WTC11 (cell line): ENCODE measurements at regions not wholly inside any gene's neighbourhood (a gene's known extent, or its start where the extent isn't known, plus 50 kb on each side); places are given as distances from the start of the nearest gene placed in this dataset.

Experiments
- ATAC-seq: fragments of 200-7000 bp; cut with Tn5 transposase; 2 replicates; pipeline ENCODE4 v1.10.0; 2021; ENCODE audit warnings: mild to moderate bottlenecking, moderate library complexity
- CTCF ChIA-PET: fragments of 300-600 bp; sonication (Branson Sonifier 250); formaldehyde crosslinking; loops from one replicate; lab custom pipeline; 2021; ENCODE audit warnings: antibody characterized with exemption; lab: Charles Lee
- POLR2A ChIA-PET: fragments of 350-600 bp; sonication (Branson Sonifier 250); formaldehyde crosslinking; loops from one replicate; lab custom pipeline; 2021; ENCODE audit warnings: antibody characterized with exemption; lab: Charles Lee
- DNase-seq: peaks from one replicate; pipeline ENCODE4 v3.0.0; 2021; ENCODE audit warnings: low spot score
- H3K27ac Mint-ChIP-seq: 2 replicates; pipeline ENCODE4 v1.8.0; 2021; ENCODE audit warnings: mixed read lengths
- H3K27me3 Mint-ChIP-seq: 2 replicates; pipeline ENCODE4 v1.8.0; 2021; ENCODE audit warnings: low read depth, mild to moderate bottlenecking, moderate library complexity, mixed read lengths
- H3K36me3 Mint-ChIP-seq: 2 replicates; pipeline ENCODE4 v1.8.0; 2021; ENCODE audit warnings: mixed read lengths
- H3K4me1 Mint-ChIP-seq: 2 replicates; pipeline ENCODE4 v1.8.0; 2022; ENCODE audit warnings: mixed read lengths
- H3K4me3 Mint-ChIP-seq: 2 replicates; pipeline ENCODE4 v1.8.0; 2021; ENCODE audit warnings: mild to moderate bottlenecking, moderate library complexity, mixed read lengths
- H3K9me3 Mint-ChIP-seq: 2 replicates; pipeline ENCODE4 v1.8.0; 2021; ENCODE audit warnings: mixed read lengths
- ATF1 ChIP-seq: sonication (generic); formaldehyde crosslinking; IDR thresholded peaks from 2 replicates; pipeline ENCODE4 v1.8.1; 2023; ENCODE audit warnings: mild to moderate bottlenecking, moderate library complexity, missing genetic modification reagents
- ELF4 ChIP-seq: sonication (generic); formaldehyde crosslinking; IDR thresholded peaks from 2 replicates; pipeline ENCODE4 v1.8.1; 2022; ENCODE audit warnings: low read depth, mild to moderate bottlenecking, moderate library complexity, missing genetic modification reagents
- EMX1 ChIP-seq: fragments of 250-450 bp; sonication (Bioruptor Pico); IDR thresholded peaks from 2 replicates; pipeline ENCODE4 v1.8.0; 2021; ENCODE audit warnings: mild to moderate bottlenecking
- ESRRA ChIP-seq: sonication (generic); formaldehyde crosslinking; IDR thresholded peaks from 2 replicates; pipeline ENCODE4 v1.8.1; 2022; ENCODE audit warnings: mild to moderate bottlenecking, missing genetic modification reagents, borderline replicate concordance
- FOXK1 ChIP-seq: sonication (generic); formaldehyde crosslinking; IDR thresholded peaks from 2 replicates; pipeline ENCODE4 v1.8.0; 2022; ENCODE audit warnings: mild to moderate bottlenecking, moderate library complexity, missing genetic modification reagents
- FOXP1 ChIP-seq: sonication (generic); formaldehyde crosslinking; IDR thresholded peaks from 2 replicates; pipeline ENCODE4 v1.8.0; 2022; ENCODE audit warnings: missing genetic modification reagents, mild to moderate bottlenecking, moderate library complexity, borderline replicate concordance
- JAZF1 ChIP-seq: fragments of 250-450 bp; sonication (Bioruptor Pico); IDR thresholded peaks from 2 replicates; pipeline ENCODE4 v1.9.0; 2021; ENCODE audit warnings: moderate library complexity, mild to moderate bottlenecking, inconsistent platforms
- KAT7 ChIP-seq: sonication (generic); formaldehyde crosslinking; IDR thresholded peaks from 2 replicates; pipeline ENCODE4 v1.8.1; 2023; ENCODE audit warnings: missing genetic modification reagents, mild to moderate bottlenecking, borderline replicate concordance
- NFATC4 ChIP-seq: fragments of 250-450 bp; sonication (Bioruptor Pico); IDR thresholded peaks from 2 replicates; pipeline ENCODE4 v1.9.0; 2021; ENCODE audit warnings: mild to moderate bottlenecking
- NFE2L1 ChIP-seq: sonication (generic); formaldehyde crosslinking; IDR thresholded peaks from 2 replicates; pipeline ENCODE4 v1.8.1; 2023; ENCODE audit warnings: missing genetic modification reagents
- NR2C2 ChIP-seq: sonication (generic); formaldehyde crosslinking; IDR thresholded peaks from 2 replicates; pipeline ENCODE4 v1.8.0; 2022; ENCODE audit warnings: mild to moderate bottlenecking, missing genetic modification reagents
- OVOL2 ChIP-seq: fragments of 250-450 bp; sonication (Bioruptor Pico); IDR thresholded peaks from 2 replicates; pipeline ENCODE4 v1.9.0; 2021; ENCODE audit warnings: mild to moderate bottlenecking, borderline replicate concordance
- PRRX2 ChIP-seq: fragments of 250-450 bp; sonication (Bioruptor Pico); IDR thresholded peaks from 2 replicates; pipeline ENCODE4 v1.8.0; 2021; ENCODE audit warnings: mild to moderate bottlenecking
- RELA ChIP-seq: sonication (generic); formaldehyde crosslinking; IDR thresholded peaks from 2 replicates; pipeline ENCODE4 v1.8.1; 2022; ENCODE audit warnings: missing genetic modification reagents, mild to moderate bottlenecking, borderline replicate concordance
- RORB ChIP-seq: fragments of 250-450 bp; sonication (Bioruptor Pico); IDR thresholded peaks from 2 replicates; pipeline ENCODE4 v1.9.0; 2021; ENCODE audit warnings: mild to moderate bottlenecking
- SMAD3 ChIP-seq: sonication (generic); formaldehyde crosslinking; IDR thresholded peaks from 2 replicates; pipeline ENCODE4 v1.8.0; 2022; ENCODE audit warnings: missing genetic modification reagents, mild to moderate bottlenecking, borderline replicate concordance
- SMAD4 ChIP-seq: sonication (generic); formaldehyde crosslinking; IDR thresholded peaks from 2 replicates; pipeline ENCODE4 v1.8.0; 2022; ENCODE audit warnings: mild to moderate bottlenecking, missing genetic modification reagents
- TCF7 ChIP-seq: sonication (generic); formaldehyde crosslinking; IDR thresholded peaks from 2 replicates; pipeline ENCODE4 v1.8.0; 2022; ENCODE audit warnings: mild to moderate bottlenecking, low read depth, missing genetic modification reagents, moderate library complexity
- TP53 ChIP-seq: sonication (generic); formaldehyde crosslinking; IDR thresholded peaks from 2 replicates; pipeline ENCODE4 v1.8.1; 2023; ENCODE audit warnings: mild to moderate bottlenecking, missing genetic modification reagents
- ZBTB21 ChIP-seq: sonication (generic); formaldehyde crosslinking; IDR thresholded peaks from 2 replicates; pipeline ENCODE4 v1.8.1; 2023; ENCODE audit warnings: mild to moderate bottlenecking, missing genetic modification reagents, borderline replicate concordance
- ZNF121 ChIP-seq: sonication (generic); formaldehyde crosslinking; IDR thresholded peaks from 2 replicates; pipeline ENCODE4 v1.8.0; 2023; ENCODE audit warnings: missing genetic modification reagents
- ZNF232 ChIP-seq: sonication (generic); formaldehyde crosslinking; IDR thresholded peaks from 2 replicates; pipeline ENCODE4 v1.8.0; 2022; ENCODE audit warnings: mild to moderate bottlenecking, missing genetic modification reagents
- ZNF263 ChIP-seq: sonication (generic); formaldehyde crosslinking; IDR thresholded peaks from 2 replicates; pipeline ENCODE4 v1.8.1; 2022; ENCODE audit warnings: low read depth, mild to moderate bottlenecking, moderate library complexity, missing genetic modification reagents
- ZNF671 ChIP-seq: fragments of 250-450 bp; sonication (Bioruptor Pico); IDR thresholded peaks from 2 replicates; pipeline ENCODE4 v1.8.0; 2021; ENCODE audit warnings: mild to moderate bottlenecking
- TF ChIP-seq, protein P1 (sequence below): sonication (generic); formaldehyde crosslinking; IDR thresholded peaks from 2 replicates; pipeline ENCODE4 v1.8.0; 2022; ENCODE audit warnings: mild to moderate bottlenecking, missing genetic modification reagents
- TF ChIP-seq, protein P2 (sequence below): sonication (generic); formaldehyde crosslinking; IDR thresholded peaks from 2 replicates; pipeline ENCODE4 v1.8.1; 2022; ENCODE audit warnings: mild to moderate bottlenecking, moderate library complexity, missing genetic modification reagents
- TF ChIP-seq, protein P3 (sequence below): fragments of 250-450 bp; sonication (Bioruptor Pico); IDR thresholded peaks from 2 replicates; pipeline ENCODE4 v1.9.0; 2021; ENCODE audit warnings: mild to moderate bottlenecking
- TF ChIP-seq, protein P4 (sequence below): sonication (generic); formaldehyde crosslinking; IDR thresholded peaks from 2 replicates; pipeline ENCODE4 v1.8.0; 2022; ENCODE audit warnings: mild to moderate bottlenecking, missing genetic modification reagents
- TF ChIP-seq, protein P5 (sequence below): sonication (generic); formaldehyde crosslinking; IDR thresholded peaks from 2 replicates; pipeline ENCODE4 v1.8.1; 2023; ENCODE audit warnings: mild to moderate bottlenecking, missing genetic modification reagents, borderline replicate concordance
- TF ChIP-seq, protein P6 (sequence below): fragments of 250-450 bp; sonication (Bioruptor Pico); IDR thresholded peaks from 2 replicates; pipeline ENCODE4 v1.8.0; 2021; ENCODE audit warnings: mild to moderate bottlenecking

DNA sequence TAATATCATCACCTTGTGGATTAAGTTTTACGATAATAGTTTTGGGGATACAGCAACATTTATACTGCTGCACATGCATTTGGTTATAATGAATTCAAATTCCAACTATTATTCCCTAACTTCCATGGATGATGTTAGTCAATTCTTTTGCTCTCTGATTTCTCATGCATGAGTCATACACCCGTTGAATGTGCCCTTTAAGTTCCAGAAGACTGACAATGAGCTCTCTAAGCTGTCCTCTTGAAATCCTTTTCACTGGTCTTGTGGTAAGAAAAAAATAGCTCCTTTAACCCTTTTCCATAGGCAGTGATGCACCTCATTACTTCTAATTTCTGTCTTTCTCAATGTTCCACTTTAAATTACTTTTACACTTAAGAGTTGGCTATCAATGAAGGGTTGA is 1095.2 kb upstream of the POU3F4 start:
- Mint-ChIP-seq H3K27ac (no peak overlapping the region), H3K36me3 (no peaks in the 10 kb centered on the region), H3K27me3 (no peaks in the 10 kb centered on the region), H3K4me1 (no peaks in the 10 kb centered on the region), H3K4me3 (no peak overlapping the region), H3K9me3 (no peaks in the 10 kb centered on the region)
- ChIA-PET POLR2A (no interaction called here), CTCF (no interaction called here)
- DNase-seq (no peak), ATAC-seq (no peak)
- no peak for TF ChIP-seq ZBTB21 (CRISPR knock-in tag)
- TF ChIP-seq JAZF1, result no peak
- no peak for TF ChIP-seq ZNF671 (CRISPR knock-in tag)
- TF ChIP-seq OVOL2 (CRISPR knock-in tag), result no peak
- no peak for TF ChIP-seq RORB (CRISPR knock-in tag)
- no peak for TF ChIP-seq FOXK1
- TF ChIP-seq ATF1 (CRISPR knock-in tag), result no peak
- TF ChIP-seq, protein P1, sequence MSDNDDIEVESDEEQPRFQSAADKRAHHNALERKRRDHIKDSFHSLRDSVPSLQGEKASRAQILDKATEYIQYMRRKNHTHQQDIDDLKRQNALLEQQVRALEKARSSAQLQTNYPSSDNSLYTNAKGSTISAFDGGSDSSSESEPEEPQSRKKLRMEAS, result no peak
- TF ChIP-seq, protein P2, sequence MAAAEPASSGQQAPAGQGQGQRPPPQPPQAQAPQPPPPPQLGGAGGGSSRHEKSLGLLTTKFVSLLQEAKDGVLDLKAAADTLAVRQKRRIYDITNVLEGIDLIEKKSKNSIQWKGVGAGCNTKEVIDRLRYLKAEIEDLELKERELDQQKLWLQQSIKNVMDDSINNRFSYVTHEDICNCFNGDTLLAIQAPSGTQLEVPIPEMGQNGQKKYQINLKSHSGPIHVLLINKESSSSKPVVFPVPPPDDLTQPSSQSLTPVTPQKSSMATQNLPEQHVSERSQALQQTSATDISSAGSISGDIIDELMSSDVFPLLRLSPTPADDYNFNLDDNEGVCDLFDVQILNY (CRISPR knock-in tag), result no peak
- no peak for TF ChIP-seq SMAD4 (CRISPR knock-in tag)
- TF ChIP-seq FOXP1 (CRISPR knock-in tag), result no peak
- no peak for TF ChIP-seq NFATC4 (CRISPR knock-in tag)
- TF ChIP-seq EMX1 (CRISPR knock-in tag), result no peak
- no peak for TF ChIP-seq RELA (CRISPR knock-in tag)
- no peak for TF ChIP-seq TP53 (CRISPR knock-in tag)
- no peak for TF ChIP-seq NFE2L1 (CRISPR knock-in tag)
- TF ChIP-seq KAT7 (CRISPR knock-in tag), result no peak
- TF ChIP-seq, protein P3, sequence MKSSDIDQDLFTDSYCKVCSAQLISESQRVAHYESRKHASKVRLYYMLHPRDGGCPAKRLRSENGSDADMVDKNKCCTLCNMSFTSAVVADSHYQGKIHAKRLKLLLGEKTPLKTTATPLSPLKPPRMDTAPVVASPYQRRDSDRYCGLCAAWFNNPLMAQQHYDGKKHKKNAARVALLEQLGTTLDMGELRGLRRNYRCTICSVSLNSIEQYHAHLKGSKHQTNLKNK (CRISPR knock-in tag), result no peak

DNA sequence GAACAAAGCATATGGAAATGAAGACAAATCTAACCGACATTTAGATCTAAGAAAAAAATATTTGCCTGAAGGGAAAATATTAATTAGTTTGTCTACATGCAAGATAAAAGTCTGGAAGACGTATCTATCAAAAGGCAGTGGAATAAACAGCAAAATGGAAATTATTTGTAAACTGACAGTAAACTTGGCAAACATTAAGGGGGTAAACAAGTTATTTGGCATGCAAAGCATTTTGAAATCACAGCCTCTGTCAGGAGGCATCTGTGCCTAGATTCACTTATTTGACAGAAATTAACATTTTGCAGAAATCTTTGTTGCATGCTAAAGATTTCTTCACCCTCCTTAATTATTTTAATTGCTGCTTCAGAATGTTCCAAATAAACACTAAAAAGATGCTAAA is 1065.8 kb upstream of the POU3F4 start:
- no peak for DNase-seq
- CTCF ChIA-PET, result no interaction called here
- Mint-ChIP-seq H3K27me3 (no peaks in the 10 kb centered on the region), H3K27ac (no peak overlapping the region), H3K4me3 (no peak overlapping the region), H3K4me1 (no peaks in the 10 kb centered on the region)
- POLR2A ChIA-PET, result no interaction called here
- ATAC-seq, result no peak
- TF ChIP-seq NR2C2 (CRISPR knock-in tag), result no peak
- TF ChIP-seq, all 79 proteins: peak for 0
- no peaks in the 10 kb centered on the region for H3K9me3 Mint-ChIP-seq
- H3K36me3 Mint-ChIP-seq, result no peaks in the 10 kb centered on the region

DNA sequence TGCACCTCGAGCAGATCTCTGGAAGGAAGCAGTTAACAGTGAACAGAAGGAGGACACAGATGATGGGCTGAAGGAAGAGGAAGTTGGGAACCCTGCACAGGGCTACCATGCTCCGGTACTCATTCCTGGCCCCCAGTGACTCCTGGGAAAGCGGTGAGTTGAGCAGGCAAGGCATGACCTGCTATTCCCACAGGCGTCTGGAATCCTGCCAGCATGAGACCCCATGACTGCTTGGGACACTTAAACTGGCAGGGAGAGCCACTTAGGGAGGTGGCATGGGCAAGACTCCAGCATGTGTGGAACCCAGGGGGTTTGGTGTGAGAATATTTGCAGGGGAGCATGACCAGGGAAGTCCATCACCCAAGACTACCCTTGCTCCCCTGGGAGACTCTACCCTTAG is 1056.4 kb upstream of the POU3F4 start:
- H3K36me3 Mint-ChIP-seq, result no peaks in the 10 kb centered on the region
- no peak overlapping the region for H3K4me3 Mint-ChIP-seq
- no peaks in the 10 kb centered on the region for H3K27me3 Mint-ChIP-seq
- DNase-seq, result no peak
- no peak for ATAC-seq
- ChIA-PET POLR2A (no interaction called here), CTCF (no interaction called here)
- H3K9me3 Mint-ChIP-seq, result peaks cover 13% of the 10 kb centered on the region
- no peaks in the 10 kb centered on the region for H3K4me1 Mint-ChIP-seq
- no peak overlapping the region for H3K27ac Mint-ChIP-seq
- TF ChIP-seq TCF7 (CRISPR knock-in tag) (no peak), ZNF121 (CRISPR knock-in tag) (no peak), ESRRA (CRISPR knock-in tag) (no peak), ZNF263 (no peak), FOXK1 (no peak), PRRX2 (CRISPR knock-in tag) (no peak), ELF4 (CRISPR knock-in tag) (no peak), RELA (CRISPR knock-in tag) (no peak), SMAD3 (CRISPR knock-in tag) (no peak), ZNF232 (no peak)
- TF ChIP-seq, protein P4, sequence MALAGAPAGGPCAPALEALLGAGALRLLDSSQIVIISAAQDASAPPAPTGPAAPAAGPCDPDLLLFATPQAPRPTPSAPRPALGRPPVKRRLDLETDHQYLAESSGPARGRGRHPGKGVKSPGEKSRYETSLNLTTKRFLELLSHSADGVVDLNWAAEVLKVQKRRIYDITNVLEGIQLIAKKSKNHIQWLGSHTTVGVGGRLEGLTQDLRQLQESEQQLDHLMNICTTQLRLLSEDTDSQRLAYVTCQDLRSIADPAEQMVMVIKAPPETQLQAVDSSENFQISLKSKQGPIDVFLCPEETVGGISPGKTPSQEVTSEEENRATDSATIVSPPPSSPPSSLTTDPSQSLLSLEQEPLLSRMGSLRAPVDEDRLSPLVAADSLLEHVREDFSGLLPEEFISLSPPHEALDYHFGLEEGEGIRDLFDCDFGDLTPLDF (CRISPR knock-in tag), result no peak
- TF ChIP-seq, protein P5, sequence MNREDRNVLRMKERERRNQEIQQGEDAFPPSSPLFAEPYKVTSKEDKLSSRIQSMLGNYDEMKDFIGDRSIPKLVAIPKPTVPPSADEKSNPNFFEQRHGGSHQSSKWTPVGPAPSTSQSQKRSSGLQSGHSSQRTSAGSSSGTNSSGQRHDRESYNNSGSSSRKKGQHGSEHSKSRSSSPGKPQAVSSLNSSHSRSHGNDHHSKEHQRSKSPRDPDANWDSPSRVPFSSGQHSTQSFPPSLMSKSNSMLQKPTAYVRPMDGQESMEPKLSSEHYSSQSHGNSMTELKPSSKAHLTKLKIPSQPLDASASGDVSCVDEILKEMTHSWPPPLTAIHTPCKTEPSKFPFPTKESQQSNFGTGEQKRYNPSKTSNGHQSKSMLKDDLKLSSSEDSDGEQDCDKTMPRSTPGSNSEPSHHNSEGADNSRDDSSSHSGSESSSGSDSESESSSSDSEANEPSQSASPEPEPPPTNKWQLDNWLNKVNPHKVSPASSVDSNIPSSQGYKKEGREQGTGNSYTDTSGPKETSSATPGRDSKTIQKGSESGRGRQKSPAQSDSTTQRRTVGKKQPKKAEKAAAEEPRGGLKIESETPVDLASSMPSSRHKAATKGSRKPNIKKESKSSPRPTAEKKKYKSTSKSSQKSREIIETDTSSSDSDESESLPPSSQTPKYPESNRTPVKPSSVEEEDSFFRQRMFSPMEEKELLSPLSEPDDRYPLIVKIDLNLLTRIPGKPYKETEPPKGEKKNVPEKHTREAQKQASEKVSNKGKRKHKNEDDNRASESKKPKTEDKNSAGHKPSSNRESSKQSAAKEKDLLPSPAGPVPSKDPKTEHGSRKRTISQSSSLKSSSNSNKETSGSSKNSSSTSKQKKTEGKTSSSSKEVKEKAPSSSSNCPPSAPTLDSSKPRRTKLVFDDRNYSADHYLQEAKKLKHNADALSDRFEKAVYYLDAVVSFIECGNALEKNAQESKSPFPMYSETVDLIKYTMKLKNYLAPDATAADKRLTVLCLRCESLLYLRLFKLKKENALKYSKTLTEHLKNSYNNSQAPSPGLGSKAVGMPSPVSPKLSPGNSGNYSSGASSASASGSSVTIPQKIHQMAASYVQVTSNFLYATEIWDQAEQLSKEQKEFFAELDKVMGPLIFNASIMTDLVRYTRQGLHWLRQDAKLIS, result no peak
- TF ChIP-seq, protein P6, sequence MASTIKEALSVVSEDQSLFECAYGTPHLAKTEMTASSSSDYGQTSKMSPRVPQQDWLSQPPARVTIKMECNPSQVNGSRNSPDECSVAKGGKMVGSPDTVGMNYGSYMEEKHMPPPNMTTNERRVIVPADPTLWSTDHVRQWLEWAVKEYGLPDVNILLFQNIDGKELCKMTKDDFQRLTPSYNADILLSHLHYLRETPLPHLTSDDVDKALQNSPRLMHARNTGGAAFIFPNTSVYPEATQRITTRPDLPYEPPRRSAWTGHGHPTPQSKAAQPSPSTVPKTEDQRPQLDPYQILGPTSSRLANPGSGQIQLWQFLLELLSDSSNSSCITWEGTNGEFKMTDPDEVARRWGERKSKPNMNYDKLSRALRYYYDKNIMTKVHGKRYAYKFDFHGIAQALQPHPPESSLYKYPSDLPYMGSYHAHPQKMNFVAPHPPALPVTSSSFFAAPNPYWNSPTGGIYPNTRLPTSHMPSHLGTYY (CRISPR knock-in tag), result no peak
